ENCODE measurements at regions not wholly inside any gene's neighbourhood (a gene's known extent, or its start where the extent isn't known, plus 50 kb on each side); places are given as distances from the start of the nearest gene placed in this dataset.

- no peak for TF ChIP-seq CHD7 (IDR thresholded peaks at IDR 0.05; ENCODE audit: insufficient replicate concordance, low read length)
These were observed 268.3 kb downstream of the TMA16 start (continued) for GRCh38 chr4:163762741-163763140.

Measured in H1 (cell line).